MV-4-11 (cell line): ENCODE measurements at regions not wholly inside any gene's neighbourhood (a gene's known extent, or its start where the extent isn't known, plus 50 kb on each side); places are given as distances from the start of the nearest gene placed in this dataset.

Source experiments
- DNase-seq: peaks from one replicate; lab custom pipeline; 2025; lab: John Stamatoyannopoulos, UW

- no peak for DNase-seq
These were observed 893.9 kb downstream of the SUCLG1 start for GRCh38 chr2:83565181-83565580.

GRCh38 chr2:83561592-83561991 is 897.5 kb downstream of the SUCLG1 start:
- no peak for DNase-seq

GRCh38 chr2:83536556-83536955 is 922.5 kb downstream of the SUCLG1 start:
- no peak for DNase-seq

- no peak for DNase-seq
These were observed 924.7 kb downstream of the SUCLG1 start for GRCh38 chr2:83534416-83534815.

- DNase-seq: no peak
These were observed 927.8 kb downstream of the SUCLG1 start for GRCh38 chr2:83531206-83531826.

GRCh38 chr2:83528767-83529166 is 930.3 kb downstream of the SUCLG1 start:
- no peak for DNase-seq

- no peak for DNase-seq
These were observed 936.1 kb downstream of the SUCLG1 start for GRCh38 chr2:83522891-83523493.

GRCh38 chr2:83517727-83518368 is 941.2 kb downstream of the SUCLG1 start:
- DNase-seq: no peak

GRCh38 chr2:83516503-83516902 is 942.6 kb downstream of the SUCLG1 start:
- DNase-seq: no peak

- no peak for DNase-seq
These were observed 971.6 kb downstream of the SUCLG1 start for GRCh38 chr2:83487451-83487850.

GRCh38 chr2:83481436-83481835 is 977.6 kb downstream of the SUCLG1 start:
- no peak for DNase-seq

GRCh38 chr2:83478037-83478436 is 981.0 kb downstream of the SUCLG1 start:
- no peak for DNase-seq

- no peak for DNase-seq
These were observed 983.7 kb downstream of the SUCLG1 start for GRCh38 chr2:83475371-83475770.

- no peak for DNase-seq
These were observed 987.4 kb downstream of the SUCLG1 start for GRCh38 chr2:83471655-83472054.

- no peak for DNase-seq
These were observed 988.2 kb downstream of the SUCLG1 start for GRCh38 chr2:83470928-83471327.

GRCh38 chr2:83464444-83464843 is 994.6 kb downstream of the SUCLG1 start:
- DNase-seq: no peak

GRCh38 chr2:83462881-83463280 is 996.2 kb downstream of the SUCLG1 start:
- no peak for DNase-seq

- DNase-seq: no peak
These were observed 997.9 kb downstream of the SUCLG1 start for GRCh38 chr2:83461135-83461534.

GRCh38 chr2:83459456-83459855 is 999.6 kb downstream of the SUCLG1 start:
- no peak for DNase-seq

- DNase-seq: no peak
These were observed 1023.1 kb downstream of the SUCLG1 start for GRCh38 chr2:83435989-83436388.

- no peak for DNase-seq
These were observed 1038.1 kb downstream of the SUCLG1 start for GRCh38 chr2:83420993-83421392.

- DNase-seq: no peak
These were observed 1064.8 kb downstream of the SUCLG1 start for GRCh38 chr2:83394134-83394904.

- DNase-seq: no peak
These were observed 1070.3 kb downstream of the SUCLG1 start for GRCh38 chr2:83388804-83389203.
